Right cardiac atrium (tissue), 5 donors: ENCODE measurements at regions not wholly inside any gene's neighbourhood (a gene's known extent, or its start where the extent isn't known, plus 50 kb on each side); places are given as distances from the start of the nearest gene placed in this dataset.

Source experiments
- ATAC-seq, 2 donors: fragments of 200-7000 bp; cut with Tn5 transposase; one replicate each; pipeline versions ENCODE4 v1.8.0 to v1.9.1; 2020; ENCODE audit warnings: moderate library complexity in 2 of 2, mild to moderate bottlenecking in 1 of 2
- DNase-seq, 3 donors: peaks; one replicate each; pipeline ENCODE4 v3.0.0-alpha.2; 2020
- H3K27ac ChIP-seq: one replicate; pipeline ENCODE4 v1.5.1; 2013; ENCODE audit warnings: mild to moderate bottlenecking, low read length, control low read depth, moderate library complexity
- H3K27me3 ChIP-seq: one replicate; pipeline ENCODE4 v1.6.1; 2013; ENCODE audit not compliant: control insufficient read depth, insufficient read depth
- H3K4me1 ChIP-seq: one replicate; pipeline ENCODE4 v1.6.1; 2013; ENCODE audit warnings: low read length; ENCODE audit not compliant: control insufficient read depth, insufficient read depth
- H3K4me3 ChIP-seq: one replicate; pipeline ENCODE4 v1.5.1; 2013; ENCODE audit warnings: low read length, control low read depth
- H3K9me3 ChIP-seq: one replicate; pipeline ENCODE4 v1.6.1; 2013; ENCODE audit warnings: low read length; ENCODE audit not compliant: control insufficient read depth
- WGBS: extraction: QIAGEN DNeasy Blood & Tissue Kit; methylation state at CpG from one replicate; pipeline ENCODE4 v1.1.7; 2013; 5-methylcytosine and 5-hydroxymethylcytosine counted together
- intact Hi-C, 4 donors: fragments of 100-400 bp; cut with DNase I; formaldehyde crosslinking; loops; one replicate each; pipeline versions ENCODE4 v1.11.0 to v1.14.0; 2022 to 2023
- donor health status: healthy with polysubstance abuse.
- donor health status: DM: no; HTN: yes; CAD: no.
- donor health status: DM: no; HTN: no; CAD: no.
- donor health status: DM: no; HTN: yes; CAD: no; lungs with severe emphysema.
- donor health status: DM: yes; HTN: yes; CAD: no.

DNA sequence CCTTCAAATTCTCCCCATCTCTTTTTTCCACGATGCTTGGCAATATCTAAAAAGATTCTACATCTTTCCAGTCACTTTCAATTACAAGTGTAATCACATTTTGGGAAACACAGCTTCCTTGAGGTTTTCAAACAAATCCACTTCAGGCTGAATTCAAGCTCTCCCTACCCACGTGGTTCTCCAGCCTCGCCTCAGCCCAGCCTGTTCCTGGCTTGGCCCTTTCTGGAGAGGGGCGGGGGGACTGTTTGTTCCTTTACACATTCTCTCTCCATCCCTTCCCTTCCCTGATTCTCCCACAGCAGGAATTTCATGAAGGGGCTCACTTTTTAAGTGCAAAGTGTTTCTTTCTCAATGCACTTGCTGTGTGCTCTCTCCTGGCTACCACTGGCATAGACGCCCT, 226.3 kb upstream of the SOX11 start:
- intact Hi-C loops: no loop called here
- no peaks in the 10 kb centered on the region for H3K9me3 ChIP-seq
- no peak overlapping the region for H3K4me3 ChIP-seq
- WGBS: 82% methylated on average over 5 of the region's 5 CpGs
- no peaks in the 10 kb centered on the region for H3K27me3 ChIP-seq
- DNase-seq (no peak), ATAC-seq (no peak)
- H3K27ac ChIP-seq: no peak overlapping the region
- no peaks in the 10 kb centered on the region for H3K4me1 ChIP-seq

DNA sequence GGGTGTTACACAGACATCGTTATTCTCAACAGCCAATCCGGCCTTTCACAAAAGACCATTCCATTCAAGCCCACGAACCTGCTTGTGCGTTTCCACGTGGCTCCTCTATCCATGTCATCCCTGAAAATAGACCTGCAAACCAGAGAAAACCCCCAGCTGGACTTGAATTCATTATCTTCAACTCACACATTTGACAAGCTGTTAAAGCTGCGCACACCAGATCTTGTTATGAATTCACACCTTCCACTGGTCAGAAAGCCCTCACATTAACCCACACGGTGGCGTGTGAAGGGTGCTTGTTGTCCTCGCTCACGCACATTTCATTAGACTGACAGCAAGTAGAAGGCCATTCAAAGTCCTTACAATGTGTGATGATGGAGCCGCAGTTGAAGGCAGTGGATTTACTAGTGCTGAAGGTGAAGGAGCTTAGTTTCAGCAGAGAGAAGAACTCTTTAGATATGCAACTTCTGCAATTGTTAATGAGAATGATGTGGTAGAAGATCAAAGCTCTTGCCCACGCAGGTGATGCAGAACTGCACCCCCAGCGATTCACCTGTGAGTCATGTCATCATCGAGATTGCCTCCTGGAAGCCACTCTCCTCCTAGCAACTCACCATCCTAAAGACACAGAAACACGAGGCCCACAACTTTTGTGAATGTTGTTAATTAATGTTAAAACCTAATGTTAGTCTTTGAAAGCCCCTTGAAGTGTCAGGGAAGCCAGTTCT, 224.8 kb upstream of the SOX11 start:
- DNase-seq (no peak), ATAC-seq (no peak)
- Histone ChIP-seq H3K27me3 (no peaks in the 10 kb centered on the region), H3K4me1 (no peaks in the 10 kb centered on the region), H3K27ac (no peak overlapping the region), H3K9me3 (no peaks in the 10 kb centered on the region), H3K4me3 (no peak overlapping the region)
- 76% methylated on average over 15 of the region's 15 CpGs for WGBS
- intact Hi-C loops: no loop called here

DNA sequence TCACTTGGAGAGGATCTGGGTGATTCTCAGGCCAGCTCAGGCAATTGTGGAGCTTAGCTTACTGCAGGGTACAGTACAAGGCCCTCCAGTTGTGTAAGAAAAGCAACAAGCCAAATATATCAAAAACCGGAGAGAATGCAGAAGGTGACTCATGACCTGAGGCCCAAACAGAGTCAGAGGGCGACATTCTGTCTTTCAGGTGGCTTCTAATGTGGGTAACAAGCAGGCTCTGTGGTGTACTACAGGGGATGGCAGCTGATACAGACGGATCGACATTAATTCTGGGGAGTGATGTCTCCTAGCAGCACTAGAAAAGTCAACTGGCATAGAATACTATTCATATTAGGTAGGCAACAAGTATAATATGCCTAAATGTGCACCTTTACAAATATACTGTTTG, 219.5 kb upstream of the SOX11 start:
- Histone ChIP-seq H3K27me3 (no peaks in the 10 kb centered on the region), H3K9me3 (no peaks in the 10 kb centered on the region), H3K4me3 (no peak overlapping the region), H3K27ac (no peak overlapping the region), H3K4me1 (no peaks in the 10 kb centered on the region)
- intact Hi-C loops: no loop called here
- WGBS: 92% methylated on average over 4 of the region's 4 CpGs
- ATAC-seq (no peak), DNase-seq (no peak)

DNA sequence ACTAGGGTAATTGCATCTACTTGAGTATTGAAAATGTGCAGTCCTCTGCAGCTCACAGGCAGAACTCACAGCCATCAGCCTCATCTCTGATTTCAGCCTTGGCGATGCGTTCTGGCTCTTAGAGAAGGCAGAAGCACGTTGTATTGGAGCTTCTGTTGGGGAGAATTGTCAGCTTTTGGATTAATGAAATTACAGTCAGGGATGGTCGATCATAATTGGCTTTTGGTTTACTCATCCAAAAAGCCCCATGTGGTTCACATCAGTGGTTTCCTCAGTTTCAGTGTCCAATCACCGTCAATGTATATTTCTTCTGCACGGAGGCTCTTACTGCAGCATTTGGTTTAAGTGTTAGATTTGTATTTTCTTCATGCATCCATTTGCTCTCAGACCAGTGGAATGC, 218.5 kb upstream of the SOX11 start:
- no peak for DNase-seq
- intact Hi-C loops: no loop called here

GRCh38 chr2:5474716-5475115, 217.5 kb upstream of the SOX11 start:
- Histone ChIP-seq H3K9me3 (no peaks in the 10 kb centered on the region), H3K4me1 (no peaks in the 10 kb centered on the region), H3K4me3 (no peak overlapping the region), H3K27me3 (no peaks in the 10 kb centered on the region), H3K27ac (no peak overlapping the region)
- 83% methylated on average over 14 of the region's 14 CpGs for WGBS
- intact Hi-C loops: no loop called here
- DNase-seq (peak in 1 of 3 donors; percentile 58), ATAC-seq (no peak)

More for the DNA sequence above, 218.5 kb upstream of the SOX11 start:
- no peaks in the 10 kb centered on the region for H3K9me3 ChIP-seq
- 45% methylated on average over 6 of the region's 6 CpGs for WGBS
- no peaks in the 10 kb centered on the region for H3K27me3 ChIP-seq
- H3K27ac ChIP-seq: no peak overlapping the region
- no peaks in the 10 kb centered on the region for H3K4me1 ChIP-seq
- H3K4me3 ChIP-seq: no peak overlapping the region
- ATAC-seq: no peak

GRCh38 chr2:5479265-5479928, 212.8 kb upstream of the SOX11 start:
- Histone ChIP-seq H3K27me3 (no peaks in the 10 kb centered on the region), H3K4me3 (peak overlapping the region; percentile 7), H3K9me3 (no peaks in the 10 kb centered on the region), H3K27ac (peak overlapping the region; percentile 58), H3K4me1 (no peaks in the 10 kb centered on the region)
- no peak for DNase-seq
- intact Hi-C loops: no loop called here
- 44% methylated on average over 7 of the region's 7 CpGs for WGBS
- ATAC-seq: peak; percentile 63 to 90

- H3K4me1 ChIP-seq: no peaks in the 10 kb centered on the region
- DNase-seq (peak in 1 of 3 donors; percentile 27), ATAC-seq (peak; percentile 29 to 73)
- intact Hi-C loops: no loop called here
- no peak overlapping the region for H3K4me3 ChIP-seq
- WGBS: 4% methylated on average over 6 of the region's 6 CpGs
- H3K27ac ChIP-seq: no peak overlapping the region
- H3K27me3 ChIP-seq: no peaks in the 10 kb centered on the region
- H3K9me3 ChIP-seq: no peaks in the 10 kb centered on the region
Observed at GRCh38 chr2:5482929-5483331, 209.3 kb upstream of the SOX11 start.

DNA sequence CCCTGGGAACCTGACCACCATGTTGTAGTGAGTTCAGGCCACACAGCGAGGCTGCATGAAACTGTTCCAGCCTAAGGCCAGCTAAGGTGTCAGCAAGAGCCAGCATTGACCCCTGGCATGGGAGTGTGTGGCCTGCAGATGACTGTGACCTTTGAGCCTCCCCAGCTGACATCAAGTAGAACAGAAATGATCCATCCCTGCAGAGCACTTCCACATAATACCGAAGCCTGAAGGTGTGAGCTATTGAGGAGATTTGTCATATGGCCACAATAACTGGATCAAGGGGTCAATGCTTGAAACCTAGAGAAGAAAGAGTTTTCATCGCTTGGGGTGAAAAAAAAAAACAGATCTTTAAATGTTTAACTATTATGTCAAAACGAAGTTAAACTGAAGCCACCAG, 207.3 kb upstream of the SOX11 start:
- H3K9me3 ChIP-seq: no peaks in the 10 kb centered on the region
- DNase-seq: no peak
- 93% methylated on average over 4 of the region's 4 CpGs for WGBS
- no peaks in the 10 kb centered on the region for H3K27me3 ChIP-seq
- H3K4me3 ChIP-seq: no peak overlapping the region
- H3K27ac ChIP-seq: no peak overlapping the region
- ATAC-seq: no peak
- no peaks in the 10 kb centered on the region for H3K4me1 ChIP-seq
- intact Hi-C loops: no loop called here

GRCh38 chr2:5491523-5491922, 200.7 kb upstream of the SOX11 start:
- Histone ChIP-seq H3K4me3 (no peak overlapping the region), H3K4me1 (no peaks in the 10 kb centered on the region), H3K27ac (no peak overlapping the region), H3K9me3 (no peaks in the 10 kb centered on the region), H3K27me3 (no peaks in the 10 kb centered on the region)
- intact Hi-C loops: no loop called here
- no peak for DNase-seq
- ATAC-seq: peak in 1 of 2 donors; percentile 31
- 45% methylated on average over 3 of the region's 3 CpGs for WGBS

DNA sequence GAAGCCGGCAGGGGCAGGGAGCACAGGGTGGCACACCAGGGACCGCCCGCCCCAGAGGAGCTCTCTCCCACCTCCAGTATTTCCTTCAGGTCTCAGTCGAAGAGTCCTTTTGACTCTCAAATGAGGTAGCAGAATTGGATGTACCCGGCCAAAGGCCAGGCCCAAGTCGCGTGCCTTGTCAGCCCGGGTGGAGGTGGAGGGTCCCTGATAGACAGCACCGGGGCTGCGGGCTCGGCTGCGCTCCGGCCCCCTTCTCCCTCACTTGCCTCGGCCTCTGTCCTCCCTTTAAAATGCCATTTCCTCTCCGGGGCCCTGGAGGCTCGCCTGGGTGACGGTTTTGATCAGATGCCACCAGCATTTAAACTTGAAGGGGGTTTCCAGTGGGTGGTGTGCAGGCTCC, 198.9 kb upstream of the SOX11 start:
- Histone ChIP-seq H3K4me1 (no peaks in the 10 kb centered on the region), H3K4me3 (no peak overlapping the region), H3K27me3 (no peaks in the 10 kb centered on the region), H3K9me3 (no peaks in the 10 kb centered on the region), H3K27ac (no peak overlapping the region)
- intact Hi-C loops: no loop called here
- ATAC-seq (no peak), DNase-seq (peak in 1 of 3 donors; percentile 41)
- 87% methylated on average over 17 of the region's 17 CpGs for WGBS

- WGBS: 85% methylated on average over 8 of the region's 8 CpGs
Observed at GRCh38 chr2:5494212-5494611, 198.0 kb upstream of the SOX11 start.

More at GRCh38 chr2:5494212-5494611, 198.0 kb upstream of the SOX11 start:
- Histone ChIP-seq H3K27ac (no peak overlapping the region), H3K4me3 (no peak overlapping the region), H3K4me1 (no peaks in the 10 kb centered on the region), H3K27me3 (no peaks in the 10 kb centered on the region), H3K9me3 (no peaks in the 10 kb centered on the region)
- ATAC-seq (no peak), DNase-seq (no peak)
- intact Hi-C loops: no loop called here
